ENCODE measurements at regions not wholly inside any gene's neighbourhood (a gene's known extent, or its start where the extent isn't known, plus 50 kb on each side); places are given as distances from the start of the nearest gene placed in this dataset.

GRCh38 chr4:19776021-19776459 is 475.7 kb upstream of the SLIT2 start:
- TF ChIP-seq POLR2A (IDR thresholded peaks at IDR 0.05) (no peak), CTCF (IDR thresholded peaks at IDR 0.05) (no peak)
